Activated CD4-positive, alpha-beta T cell treated with anti-CD3 and anti-CD28 coated beads, Interleukin-2, amount 50 U/mL, for 4 hours (primary cell): ENCODE measurements at regions not wholly inside any gene's neighbourhood (a gene's known extent, or its start where the extent isn't known, plus 50 kb on each side); places are given as distances from the start of the nearest gene placed in this dataset.
"Not testable (repeated sequence)": the region's sequence is repeated elsewhere in the genome, so short reads cannot be mapped to it uniquely, and the experiment has no call there.

Experiments used
- DNase-seq, 2 experiments: peaks; one replicate each; pipeline ENCODE4 v3.0.0-alpha.2; 2020

DNA sequence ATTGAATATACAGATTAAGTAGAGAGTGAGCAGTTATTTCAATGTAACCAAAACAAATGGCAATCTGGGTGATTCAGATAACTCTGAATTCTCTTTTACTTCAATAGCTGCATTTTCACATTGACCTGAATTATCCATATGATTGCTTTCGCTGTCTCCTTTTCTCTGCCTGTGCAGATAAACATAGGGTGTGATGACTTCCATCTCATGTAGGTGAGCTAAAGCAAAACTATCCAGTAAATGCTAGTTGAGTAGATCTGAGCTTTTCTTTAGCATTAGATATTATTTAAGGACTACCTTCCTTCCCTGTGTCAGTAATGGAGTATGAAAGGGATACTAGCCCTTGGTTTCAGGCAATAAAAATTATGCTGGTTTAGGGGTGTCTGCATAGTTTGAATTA, 288.6 kb downstream of the OXSM start:
- DNase-seq = no peak

DNA sequence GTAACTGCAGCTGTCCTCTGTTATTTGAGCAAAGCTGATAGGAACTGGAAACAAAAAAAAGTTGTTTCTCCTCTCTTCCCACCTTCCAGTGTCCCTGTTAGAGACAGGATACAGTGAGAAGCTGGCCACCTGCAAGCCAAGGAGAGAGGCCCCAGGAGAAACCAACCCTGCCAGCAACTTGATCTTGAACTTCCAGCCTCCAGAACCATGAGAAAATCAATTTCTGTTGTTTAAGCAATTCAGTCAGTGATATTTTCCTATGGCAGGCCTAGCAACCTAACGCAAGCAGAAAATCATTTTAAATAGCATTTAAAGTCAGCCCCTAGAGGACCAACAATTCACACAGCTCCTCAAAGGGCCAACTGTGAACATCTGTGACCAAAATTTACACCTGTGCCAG, 291.3 kb downstream of the OXSM start:
- DNase-seq = no peak

DNA sequence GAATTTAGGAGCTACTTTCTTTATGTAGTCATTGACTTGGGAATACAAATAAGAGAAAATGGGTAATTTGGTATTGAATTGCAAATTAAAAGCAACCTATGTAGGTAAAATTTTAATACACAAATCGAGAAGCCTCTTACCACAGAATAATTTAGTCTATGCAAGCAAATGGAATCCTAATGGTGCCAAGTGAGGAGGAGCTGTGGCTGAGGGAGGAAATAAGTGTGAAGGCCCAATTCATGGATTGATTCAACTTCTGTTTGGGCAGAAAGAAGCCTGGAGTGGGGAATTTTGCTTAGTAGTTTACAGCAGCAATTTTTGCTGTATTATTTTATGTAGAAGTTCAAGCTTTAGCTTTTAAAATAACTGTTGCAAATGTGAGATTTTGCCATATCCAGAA, 291.9 kb downstream of the OXSM start:
- DNase-seq = no peak

DNA sequence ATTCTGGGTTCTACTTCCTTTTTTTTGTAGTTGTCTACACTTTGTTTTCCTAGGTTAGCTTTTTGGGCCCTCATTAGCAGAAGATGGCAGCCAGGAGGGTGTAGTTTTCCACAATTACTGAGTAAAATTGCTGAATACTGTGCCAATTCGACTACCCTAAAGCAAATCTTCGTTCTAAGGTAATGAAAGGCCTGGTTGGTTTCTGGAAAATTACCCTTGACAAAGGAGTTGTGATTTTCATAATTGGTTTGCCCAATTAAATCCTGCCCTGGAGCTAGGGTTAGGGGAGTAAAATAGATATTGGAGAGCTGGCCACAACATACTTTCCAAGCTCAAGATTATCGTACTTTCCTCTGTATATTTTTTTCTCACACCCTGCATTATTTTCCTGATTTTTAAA, 293.0 kb downstream of the OXSM start:
- DNase-seq = no peak

DNA sequence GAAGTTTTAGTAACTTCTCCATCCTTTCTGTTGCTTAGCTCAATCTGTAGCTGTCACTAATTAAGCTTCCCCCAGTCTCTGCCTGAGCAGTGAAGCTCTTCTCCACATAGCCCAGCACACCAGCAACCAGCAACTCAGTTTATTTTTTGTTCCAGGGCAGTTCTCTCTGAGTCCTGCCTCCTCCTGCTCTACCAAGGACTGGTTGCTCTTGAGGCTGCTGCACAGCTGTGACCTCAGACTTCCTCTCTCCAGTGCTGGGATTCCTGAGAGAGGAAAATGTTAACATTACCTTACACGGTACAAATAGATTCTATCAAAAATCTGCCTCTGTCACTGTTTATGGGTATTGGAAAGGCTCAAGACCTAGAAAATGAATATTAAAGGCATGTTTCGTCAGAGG, 294.7 kb downstream of the OXSM start:
- no peak for DNase-seq

DNA sequence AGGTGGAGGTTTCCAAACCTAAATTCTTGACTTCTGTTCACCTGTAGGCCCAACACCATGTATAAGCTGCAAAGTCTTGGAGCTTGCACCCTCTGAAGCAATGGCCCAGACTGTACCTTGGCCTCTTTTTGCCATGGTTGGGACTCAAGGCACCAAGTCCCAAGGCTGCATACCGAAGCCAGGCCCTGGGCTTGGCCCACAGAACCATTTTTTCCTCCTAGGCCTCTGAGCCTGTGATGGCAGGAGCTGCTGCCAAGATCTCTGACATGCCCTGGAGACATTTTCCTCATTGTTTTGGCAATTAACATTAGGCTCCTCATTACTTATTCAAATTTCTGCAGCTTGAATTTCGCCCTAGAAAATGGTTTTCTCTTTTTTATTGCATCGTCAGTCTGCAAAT, 297.9 kb downstream of the OXSM start:
- no peak for DNase-seq

DNA sequence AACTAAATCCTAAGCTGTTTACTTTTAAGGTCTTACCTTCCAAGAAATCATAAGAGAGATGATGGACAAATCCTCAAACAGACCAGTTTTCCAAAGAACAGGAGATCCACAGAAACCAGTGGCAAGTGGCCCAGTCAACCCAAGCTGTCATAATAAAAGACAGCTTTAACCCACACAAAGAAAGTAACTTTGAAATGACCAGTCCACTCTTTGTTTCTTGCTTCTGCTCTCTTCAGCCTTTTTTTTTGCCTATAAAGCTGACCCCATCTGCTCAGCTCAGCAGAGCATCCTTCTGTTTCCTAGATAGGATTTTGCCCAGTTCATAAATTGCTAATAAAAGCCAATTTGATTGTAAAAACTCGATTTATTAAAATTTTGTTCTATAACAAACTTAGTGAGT, 299.4 kb downstream of the OXSM start:
- DNase-seq = no peak

DNA sequence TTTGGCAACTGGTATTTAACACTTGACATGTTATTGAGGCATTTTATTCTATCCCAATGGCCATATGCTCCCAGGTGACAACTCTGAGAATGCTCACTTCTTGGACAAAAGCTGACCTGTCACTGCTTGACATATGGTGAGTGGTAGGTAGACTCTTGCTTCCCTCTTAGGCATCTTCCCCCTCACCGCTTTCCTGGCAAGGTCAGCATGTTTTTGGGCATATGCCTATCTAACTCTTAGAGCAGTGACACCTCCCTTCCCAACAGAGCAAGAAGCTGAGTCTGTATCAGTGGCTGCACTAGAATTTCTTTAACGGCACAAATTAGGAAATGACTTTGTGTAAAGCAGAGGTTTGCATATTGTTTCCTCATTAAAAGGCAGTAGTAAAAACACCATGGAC, 300.7 kb downstream of the OXSM start:
- DNase-seq = no peak

DNA sequence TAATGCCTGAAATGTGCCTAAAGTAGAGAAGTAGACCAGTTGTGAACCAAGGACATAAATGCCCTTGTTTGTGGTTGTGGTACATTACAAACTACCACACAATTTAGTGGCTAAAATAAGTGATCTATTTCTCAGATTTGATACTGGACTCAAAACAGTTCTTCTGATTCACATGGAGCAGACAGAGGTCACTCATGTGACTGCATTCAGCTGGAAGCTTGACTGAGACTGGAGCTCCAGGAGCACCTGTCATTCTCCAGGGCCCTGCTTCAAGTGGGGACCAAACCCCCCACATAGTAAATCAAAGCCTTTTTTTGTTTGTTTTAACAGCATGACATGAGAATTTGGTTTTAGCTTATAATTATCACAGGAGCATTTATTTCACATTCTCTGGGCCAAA, 301.2 kb downstream of the OXSM start:
- DNase-seq = no peak

DNA sequence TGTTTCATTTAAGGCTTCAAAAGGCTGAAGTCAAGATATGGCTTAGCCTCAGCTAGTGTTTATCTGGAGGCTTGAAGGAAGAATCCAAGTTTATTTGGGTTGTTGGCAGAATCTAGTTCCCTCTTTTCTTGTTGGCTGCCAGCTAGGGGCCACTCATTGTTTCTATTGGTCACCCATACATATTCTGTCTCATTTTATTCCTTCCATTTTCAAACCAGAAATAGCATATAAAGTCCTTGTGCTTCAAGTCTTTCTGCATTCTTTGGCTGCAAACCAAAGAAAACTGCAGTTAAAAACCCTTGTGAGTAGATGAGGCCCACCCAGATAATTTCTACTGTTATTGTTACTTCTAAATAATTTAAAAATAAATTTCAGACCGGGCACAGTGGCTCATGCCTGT, 301.7 kb downstream of the OXSM start:
- no peak for DNase-seq

DNA sequence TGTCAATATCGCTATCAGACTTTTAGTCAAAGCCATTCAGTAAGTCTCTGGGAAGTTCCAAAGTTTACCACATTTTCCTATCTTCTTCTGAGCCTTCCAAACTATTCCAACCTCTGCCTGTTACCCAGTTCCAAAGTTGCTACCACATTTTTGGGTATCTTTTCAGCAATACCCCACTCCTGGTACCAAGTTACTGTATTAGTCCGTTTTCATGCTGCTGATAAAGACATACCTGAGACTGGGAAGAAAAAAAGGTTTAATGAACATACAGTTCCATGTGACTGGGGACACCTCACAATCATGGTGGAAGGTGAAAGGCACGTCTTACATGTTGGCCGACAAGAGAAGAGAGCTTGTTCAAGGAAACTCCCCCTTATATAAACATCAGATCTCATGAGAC, 307.2 kb downstream of the OXSM start:
- DNase-seq = not testable (repeated sequence)

DNA sequence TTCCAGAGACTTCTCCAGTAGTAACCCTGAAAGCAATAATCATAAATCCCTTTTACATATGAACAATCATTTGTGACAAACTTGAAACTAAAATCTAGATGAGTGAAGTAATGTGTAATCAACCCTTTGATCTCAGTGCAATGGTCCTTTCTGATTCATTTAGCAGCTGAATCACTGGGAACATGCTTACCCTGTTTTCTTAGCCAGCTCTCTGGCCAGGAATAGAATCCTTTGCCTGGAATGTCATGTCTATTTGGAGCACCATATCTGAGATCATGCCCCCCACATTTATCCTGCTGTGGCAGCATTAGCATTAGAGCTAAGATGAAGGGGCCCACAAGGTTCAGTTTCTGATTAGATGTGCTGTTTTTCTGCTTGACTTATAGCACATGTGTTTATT, 309.8 kb downstream of the OXSM start:
- DNase-seq = no peak

DNA sequence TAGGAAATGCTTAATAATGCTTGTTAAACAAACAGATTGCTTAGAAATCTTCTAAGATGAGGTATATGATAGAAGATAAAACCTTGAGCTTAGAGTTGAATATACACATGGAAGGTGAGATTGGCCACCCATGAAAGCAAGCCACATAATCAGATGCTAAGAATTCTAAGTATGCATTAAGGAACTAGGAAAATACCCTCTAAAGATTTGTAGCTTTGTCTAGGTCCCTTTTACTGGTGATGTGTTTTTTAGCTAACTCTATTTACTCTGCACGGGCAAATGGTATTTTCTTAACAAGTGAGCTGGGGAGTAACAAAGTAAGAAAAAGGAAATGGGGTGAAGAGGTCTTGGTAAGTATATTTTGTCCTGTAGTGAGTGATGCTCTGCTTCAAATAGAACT, 310.3 kb downstream of the OXSM start:
- no peak for DNase-seq

DNA sequence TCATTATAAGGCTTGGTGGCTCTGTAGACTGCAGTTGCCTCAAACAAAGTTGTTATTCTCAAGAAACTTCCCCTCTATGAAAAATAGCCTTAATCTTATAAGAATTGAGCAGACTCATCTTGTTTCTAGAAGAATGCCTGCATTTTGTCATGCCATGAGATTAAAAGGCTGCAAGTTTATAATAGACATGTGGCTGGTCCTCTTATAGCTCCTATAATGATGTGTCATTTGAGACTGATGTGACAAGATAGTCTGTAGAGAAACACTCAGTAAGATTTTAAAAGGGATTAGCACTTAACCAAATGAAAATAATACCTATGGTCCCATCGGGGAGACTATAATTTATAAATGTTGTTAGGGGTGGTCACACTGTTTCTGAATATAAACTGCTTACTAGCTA, 312.5 kb downstream of the OXSM start:
- no peak for DNase-seq

DNA sequence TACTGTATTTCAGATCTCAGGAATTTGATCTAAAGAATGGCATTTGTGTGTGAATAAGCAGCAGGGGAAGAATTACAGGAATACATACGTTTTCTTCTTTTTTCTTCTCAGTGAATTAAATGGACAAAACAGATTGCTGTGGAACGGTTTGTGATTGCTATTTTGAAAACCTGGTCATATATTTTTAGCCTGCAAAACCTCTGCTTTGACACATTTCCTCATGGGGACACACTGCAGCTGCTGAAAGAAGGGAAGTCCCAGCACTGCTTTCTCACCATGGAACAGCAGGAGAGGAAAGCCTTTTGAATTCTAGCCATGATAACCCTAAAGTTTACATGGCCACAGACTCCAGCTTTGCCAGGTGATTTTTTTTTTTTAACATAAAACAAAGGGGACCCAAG, 315.0 kb downstream of the OXSM start:
- DNase-seq = no peak

DNA sequence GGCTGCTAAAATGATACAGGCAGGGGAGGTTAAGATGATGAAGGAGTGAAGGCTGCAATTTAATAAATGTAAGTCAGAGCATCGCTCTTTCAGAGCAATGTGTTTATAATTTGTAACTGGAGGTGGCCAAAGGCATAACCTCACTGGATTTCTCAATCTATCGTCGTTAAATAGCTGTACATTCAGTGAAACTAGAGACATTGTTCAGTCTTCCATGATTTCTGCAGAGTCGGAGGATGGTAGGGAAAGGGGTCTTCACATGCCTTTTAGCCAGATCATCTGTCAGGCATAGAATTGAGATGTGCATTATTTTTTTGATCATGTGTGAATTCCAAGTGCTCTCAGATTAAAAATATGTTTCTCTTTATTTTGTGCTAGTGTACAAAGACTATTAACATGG, 315.4 kb downstream of the OXSM start:
- no peak for DNase-seq

DNA sequence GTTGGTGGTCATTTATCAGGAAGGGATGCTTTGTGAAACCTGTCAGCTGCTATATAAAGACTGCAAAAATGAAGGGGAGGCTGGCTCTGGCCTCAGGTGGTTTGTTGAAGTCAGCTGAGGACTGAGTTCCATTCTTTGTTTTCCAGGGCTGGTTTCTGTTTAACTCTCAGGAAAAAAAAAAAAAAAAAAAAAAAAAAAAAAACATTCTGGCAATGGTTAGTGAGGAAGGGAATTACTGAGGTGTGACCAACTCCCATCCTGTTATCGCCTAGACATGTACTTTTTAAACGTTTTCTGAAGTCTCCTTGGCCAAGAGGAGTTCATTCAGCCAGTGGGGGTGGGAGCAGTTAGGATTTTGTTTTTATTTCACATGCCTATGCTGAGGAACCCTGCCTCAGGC, 316.3 kb downstream of the OXSM start:
- no peak for DNase-seq

DNA sequence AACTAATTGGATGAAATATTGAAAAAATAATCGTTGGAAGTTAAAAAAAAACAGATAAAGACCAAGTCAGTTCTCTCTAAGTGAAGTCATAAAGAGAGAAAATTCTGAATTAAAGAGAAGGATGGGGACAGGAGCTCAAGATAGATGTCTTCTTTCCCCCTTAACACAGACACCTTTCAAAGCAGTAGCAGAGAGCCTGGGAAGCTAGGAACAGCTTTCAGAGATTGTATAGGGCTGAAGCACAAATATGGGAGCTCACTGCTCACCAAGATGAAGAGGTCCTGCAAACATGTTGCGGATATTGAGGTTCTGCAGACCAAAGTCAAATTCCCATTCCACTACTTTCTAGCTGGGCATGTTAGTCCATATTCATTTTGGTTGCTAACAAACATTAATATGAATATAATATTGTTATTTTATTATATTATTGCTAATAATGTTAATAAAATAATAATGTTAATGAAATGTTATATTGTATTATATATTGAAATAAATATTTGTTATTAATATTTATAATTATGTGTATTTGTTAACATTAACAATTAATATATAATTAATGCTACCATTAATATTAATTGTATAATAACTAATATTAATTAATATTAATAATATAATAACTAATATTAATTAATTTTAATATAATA, 319.1 kb downstream of the OXSM start:
- no peak for DNase-seq

DNA sequence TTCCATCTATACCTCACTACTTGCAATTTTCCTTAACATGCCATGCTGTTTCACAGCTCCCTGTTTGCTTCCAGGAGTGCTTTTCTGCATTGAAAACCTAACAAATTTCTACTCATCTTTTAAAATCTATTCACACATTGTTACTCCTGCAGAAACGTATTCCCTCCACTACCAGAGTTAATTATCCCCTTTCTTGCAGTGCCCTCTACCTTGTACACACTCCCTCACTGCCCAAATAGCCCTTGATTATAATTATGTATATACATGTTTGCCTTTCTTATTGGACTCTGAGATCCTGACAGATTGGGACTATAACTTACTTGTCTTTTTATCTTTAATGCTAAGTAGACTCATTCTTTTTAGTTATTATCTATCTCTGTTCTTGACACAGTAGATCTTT, 325.0 kb downstream of the OXSM start:
- DNase-seq = no peak

DNA sequence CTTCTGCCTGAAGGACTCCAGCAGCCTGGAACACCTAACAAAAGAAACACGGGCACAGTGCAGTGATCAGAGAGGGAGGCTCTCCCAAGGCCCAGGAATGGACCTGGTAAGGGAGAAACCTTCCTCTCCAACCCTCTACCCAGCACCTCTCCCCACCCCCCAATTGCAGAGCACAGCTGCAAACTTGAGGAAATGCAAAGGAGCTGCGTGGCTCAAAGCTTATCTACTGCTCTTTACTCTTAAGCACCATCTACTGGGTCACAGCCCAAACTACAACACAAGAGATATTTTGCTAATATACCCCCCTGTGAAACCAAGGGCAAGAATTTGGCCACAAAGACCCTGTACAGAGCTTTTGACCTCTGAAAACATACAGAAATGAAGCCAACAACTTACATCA, 328.3 kb downstream of the OXSM start:
- no peak for DNase-seq

DNA sequence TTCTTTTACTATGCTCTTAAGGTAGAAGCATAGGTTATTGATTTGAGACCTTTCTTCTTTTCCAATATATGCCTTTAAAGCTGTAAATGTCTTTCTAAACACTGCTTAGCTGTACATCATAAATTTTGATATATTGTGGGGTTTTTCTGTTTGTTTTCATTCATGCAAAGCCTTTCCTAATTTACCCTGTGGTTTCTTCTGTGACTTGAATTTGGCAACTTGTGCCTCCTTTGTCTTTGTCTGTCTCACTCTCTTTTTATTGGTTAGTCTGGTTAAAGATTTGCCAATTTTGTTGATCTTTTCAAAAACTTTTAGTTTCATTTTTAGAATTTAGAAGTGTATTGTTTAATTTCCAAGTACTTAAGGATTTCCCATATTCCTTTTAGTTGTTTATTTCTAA, 343.1 kb downstream of the OXSM start:
- no peak for DNase-seq

DNA sequence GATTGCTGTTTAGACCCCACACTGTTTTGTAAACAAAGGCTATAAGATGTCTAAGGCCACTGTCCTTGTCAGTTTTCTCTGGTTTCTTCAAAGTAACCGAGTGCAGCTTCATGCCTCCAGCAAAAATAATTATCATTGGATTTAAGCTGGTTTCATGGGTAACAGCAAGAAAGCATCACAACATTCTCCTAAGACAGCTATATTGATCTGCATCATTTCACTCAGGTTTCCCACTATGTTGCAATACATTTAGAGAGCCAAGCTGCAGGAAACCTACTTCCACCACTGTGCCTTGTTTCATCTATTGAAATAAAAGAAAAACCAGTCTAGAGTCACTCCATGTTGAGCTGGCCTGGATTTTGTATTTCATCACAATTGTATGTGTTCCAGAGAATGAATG, 351.4 kb downstream of the OXSM start:
- DNase-seq = no peak

DNA sequence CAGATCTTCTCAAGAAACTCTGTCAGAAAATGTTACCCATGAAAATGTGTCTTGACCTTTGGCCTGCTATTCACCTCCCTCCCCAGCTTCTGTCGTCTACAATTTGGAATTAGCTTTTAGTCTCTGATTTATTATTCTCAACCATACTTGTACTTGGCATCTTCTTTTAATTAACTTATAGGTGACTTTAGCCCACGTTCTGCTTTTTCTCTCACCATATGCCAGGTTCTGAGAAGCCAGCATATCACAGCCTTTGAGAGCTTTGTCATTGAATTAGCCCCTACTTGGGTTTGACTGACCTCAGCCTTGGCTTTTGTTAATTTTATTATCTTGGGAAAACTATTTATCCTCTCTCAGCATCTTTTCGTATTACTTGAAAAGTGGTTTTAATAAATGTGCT, 355.9 kb downstream of the OXSM start:
- no peak for DNase-seq

DNA sequence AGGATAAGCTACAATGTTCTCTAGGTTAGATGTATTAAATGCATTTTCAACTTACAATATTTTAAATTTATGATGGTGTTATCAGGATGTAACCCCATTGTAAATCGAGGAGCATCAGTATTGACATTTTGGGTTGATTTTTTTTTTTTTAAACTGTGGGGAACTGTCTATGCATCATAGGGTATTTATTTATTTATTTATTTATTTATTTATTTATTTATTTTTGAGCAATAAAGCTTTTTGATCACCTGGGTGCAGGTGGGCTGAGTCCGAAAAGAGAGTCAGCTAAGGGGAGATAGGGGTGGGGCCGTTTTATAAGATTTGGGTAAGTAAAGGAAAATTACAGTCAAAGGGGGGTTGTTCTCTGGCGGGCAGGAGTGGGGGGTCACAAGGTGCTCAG, 367.5 kb downstream of the OXSM start:
- DNase-seq = not testable (repeated sequence)

DNA sequence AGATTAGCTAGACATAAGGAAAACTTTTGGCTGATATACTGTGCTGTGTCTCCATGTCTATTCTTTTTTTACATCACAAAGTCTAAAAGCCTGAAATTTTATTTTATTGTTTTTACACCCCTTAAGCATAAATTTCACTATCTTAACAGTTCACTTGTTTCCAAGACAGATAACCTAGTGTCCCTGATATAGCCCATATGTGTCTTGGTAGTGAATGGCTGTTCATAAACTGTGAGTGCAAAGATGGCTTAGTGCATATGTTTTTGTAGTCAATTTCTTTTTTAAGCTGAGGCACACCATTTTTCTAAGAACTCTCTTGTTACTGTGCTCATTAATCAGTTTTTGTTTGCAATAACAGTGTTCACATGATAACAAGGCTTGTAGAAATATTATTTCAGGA, 381.1 kb downstream of the OXSM start:
- DNase-seq = no peak

DNA sequence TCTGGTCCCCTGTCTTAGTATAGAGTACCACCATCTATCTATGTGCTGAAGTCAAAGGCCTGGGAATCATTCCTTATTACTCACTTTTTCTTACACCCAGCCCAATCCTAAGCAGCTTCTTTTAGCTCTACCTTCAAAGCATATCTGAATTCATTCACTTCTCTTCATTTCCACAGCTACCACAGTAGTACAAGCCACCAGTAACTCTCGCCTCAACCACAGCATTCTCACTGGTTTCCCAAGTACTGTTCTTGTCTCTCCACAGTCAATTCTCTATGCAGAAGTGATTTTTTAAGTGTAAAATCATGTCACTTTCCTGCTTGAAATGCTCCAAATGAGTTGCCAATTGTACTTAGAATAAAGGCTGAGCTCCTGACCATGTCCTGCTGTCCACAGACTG, 401.7 kb downstream of the OXSM start:
- no peak for DNase-seq
